HFF-Myc (cell line): ENCODE measurements at regions not wholly inside any gene's neighbourhood (a gene's known extent, or its start where the extent isn't known, plus 50 kb on each side); places are given as distances from the start of the nearest gene placed in this dataset.

Experiments used
- DNase-seq: peaks from one replicate; pipeline ENCODE4 v3.0.0-alpha.2; 2011; ENCODE audit warnings: low read depth; ENCODE audit errors: extremely low read depth
- H3K4me3 ChIP-seq: replicated peaks from 2 replicates; pipeline ENCODE4 v1.5.1; 2011; ENCODE audit warnings: low read depth, mild to moderate bottlenecking, control low read depth, low read length
- CTCF ChIP-seq: IDR thresholded peaks from 2 replicates; pipeline ENCODE4 v1.5.1; 2012; ENCODE audit warnings: mild to moderate bottlenecking, low read depth, low read length, control low read depth; ENCODE audit errors: missing control alignments

DNA sequence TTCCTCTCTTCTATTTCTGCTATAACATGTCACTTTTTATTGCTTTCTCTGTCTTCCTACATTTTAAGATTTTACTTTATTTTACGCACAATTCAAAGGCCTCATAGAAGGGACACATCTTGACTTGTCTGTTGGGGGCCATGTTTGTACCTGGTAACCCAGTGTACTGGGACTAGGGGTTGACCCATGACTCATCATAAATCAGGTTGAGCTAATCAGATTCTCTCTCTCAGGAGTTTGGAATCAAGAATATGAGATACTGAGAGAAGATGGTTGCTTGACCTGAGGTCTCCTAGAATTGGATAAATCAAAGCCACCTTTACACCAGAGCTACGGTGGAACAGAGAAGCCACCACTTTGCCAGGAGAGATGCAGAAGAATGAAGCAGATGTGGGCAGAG, 153.0 kb downstream of the UXS1 start:
- DNase-seq: no peak
- TF ChIP-seq CTCF: no peak
- H3K4me3 ChIP-seq: no peak overlapping the region

DNA sequence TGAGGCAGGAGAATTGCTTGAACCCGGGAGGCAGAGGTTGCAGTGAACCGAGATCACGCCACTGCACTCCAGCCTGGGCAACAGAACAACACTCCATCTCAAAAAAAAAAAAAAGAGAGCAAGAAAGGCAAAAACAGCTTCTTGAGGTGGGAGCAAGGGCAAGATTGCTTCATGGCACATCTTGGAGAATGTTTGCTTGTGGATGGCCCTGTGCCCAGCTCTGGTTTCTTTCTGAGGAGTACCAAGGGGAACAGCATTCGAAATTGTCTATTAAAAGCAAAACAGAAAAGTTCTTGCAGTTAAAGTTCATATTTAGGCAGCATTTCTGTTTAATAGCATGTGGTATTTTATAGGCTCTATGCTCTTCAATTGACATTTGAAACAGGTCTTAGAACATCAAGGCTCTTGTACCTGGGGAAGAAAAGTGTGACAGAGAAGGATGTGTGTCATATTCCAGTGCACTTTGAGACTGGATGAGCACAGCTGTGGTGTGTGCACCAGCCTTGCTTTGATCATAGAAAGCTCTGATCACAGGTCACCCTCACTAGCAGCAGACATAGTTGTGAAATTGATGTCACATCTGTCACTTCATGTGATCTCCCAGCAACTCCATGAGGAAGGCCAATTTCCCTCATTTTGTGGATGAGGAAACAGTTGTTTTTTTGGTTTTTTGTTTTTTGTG, 154.3 kb downstream of the UXS1 start:
- no peak overlapping the region for H3K4me3 ChIP-seq
- DNase-seq: no peak
- TF ChIP-seq CTCF: no peak

- no peak for TF ChIP-seq CTCF
- peak; percentile 24 for DNase-seq
- no peak overlapping the region for H3K4me3 ChIP-seq
Observed at GRCh38 chr2:106038601-106039375, 155.3 kb downstream of the UXS1 start.

DNA sequence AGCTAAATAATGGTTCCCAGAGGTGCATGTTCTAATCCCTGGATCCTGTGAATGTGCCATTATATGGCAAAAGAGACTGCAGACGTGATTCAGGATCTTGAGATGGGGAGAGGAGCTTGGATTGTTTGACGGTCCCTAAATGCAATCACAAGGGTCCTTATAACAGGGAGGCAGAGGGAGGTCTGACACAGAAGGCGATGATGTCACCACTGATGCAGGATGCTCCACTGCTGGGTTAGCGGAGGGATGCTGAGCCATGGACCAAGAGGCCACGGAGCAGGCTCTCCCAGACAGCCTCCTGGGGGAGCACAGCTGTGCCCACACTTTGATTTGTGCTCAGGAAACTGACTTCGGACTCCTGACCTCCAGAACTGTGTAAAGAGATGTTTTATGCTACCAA, 156.2 kb downstream of the UXS1 start:
- no peak for DNase-seq
- TF ChIP-seq CTCF: no peak
- no peak overlapping the region for H3K4me3 ChIP-seq

DNA sequence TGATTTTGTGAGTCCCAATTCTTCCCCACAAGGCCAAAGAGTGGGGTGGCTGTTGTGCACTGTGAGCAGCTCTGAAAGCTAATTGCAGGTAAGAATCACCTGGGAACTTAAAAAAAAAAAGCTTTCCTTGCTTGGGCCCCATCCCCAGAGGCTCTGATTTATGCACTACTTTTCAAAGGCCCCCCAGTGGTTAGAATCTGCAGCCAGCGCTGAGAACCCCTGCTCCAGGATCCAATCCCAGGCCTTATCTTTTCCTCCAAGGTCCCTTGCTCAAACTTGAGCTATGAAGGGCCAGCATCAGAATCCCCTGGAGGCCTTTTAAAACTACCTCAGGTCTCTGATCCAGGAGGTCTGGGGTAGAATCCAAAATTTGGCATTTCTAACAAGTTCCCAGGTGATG, 156.8 kb downstream of the UXS1 start:
- TF ChIP-seq CTCF: no peak
- no peak overlapping the region for H3K4me3 ChIP-seq
- no peak for DNase-seq

DNA sequence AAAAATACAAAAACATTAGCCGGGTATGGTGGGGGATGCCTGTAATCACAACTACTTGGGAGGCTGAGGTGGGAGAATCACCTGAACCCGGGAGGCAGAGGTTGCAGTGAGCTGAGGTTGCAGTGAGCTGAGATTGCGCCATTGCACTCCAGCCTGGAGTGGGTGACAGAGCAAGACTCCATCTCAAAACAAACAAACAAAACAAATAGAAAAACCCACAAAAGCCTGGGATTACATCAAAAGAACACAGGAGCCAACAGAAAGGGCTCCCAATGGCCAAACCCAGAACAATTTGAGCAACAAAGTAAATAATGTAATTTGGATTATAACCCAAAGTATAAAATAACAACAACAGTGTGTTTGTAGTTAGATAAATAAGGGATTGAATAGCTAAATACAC, 159.8 kb downstream of the UXS1 start:
- no peak for TF ChIP-seq CTCF

More for the DNA sequence above, 159.8 kb downstream of the UXS1 start:
- no peak for DNase-seq
- no peak overlapping the region for H3K4me3 ChIP-seq
